ENCODE measurements at regions not wholly inside any gene's neighbourhood (a gene's known extent, or its start where the extent isn't known, plus 50 kb on each side); places are given as distances from the start of the nearest gene placed in this dataset.

- TF ChIP-seq ATF3 (IDR thresholded peaks at IDR 0.05; ENCODE audit: insufficient read depth, low read depth, low read length) (no peak), SAP30 (IDR thresholded peaks at IDR 0.05; ENCODE audit: insufficient read depth, insufficient replicate concordance, low read length) (no peak), BACH1 (IDR thresholded peaks at IDR 0.05; ENCODE audit: low read length) (no peak), HDAC6 (IDR thresholded peaks at IDR 0.05; ENCODE audit: low read depth, low read length) (no peak), EZH2 (IDR thresholded peaks at IDR 0.05; ENCODE audit: low read depth, low read length, severe bottlenecking) (no peak)
Measured at GRCh38 chr5:94021246-94021645, 279.8 kb upstream of the POU5F2 start (continued).

Data from H1 (cell line).